ENCODE measurements at regions not wholly inside any gene's neighbourhood (a gene's known extent, or its start where the extent isn't known, plus 50 kb on each side); places are given as distances from the start of the nearest gene placed in this dataset.
"Not testable (repeated sequence)": the region's sequence is repeated elsewhere in the genome, so short reads cannot be mapped to it uniquely, and the experiment has no call there.

DNA sequence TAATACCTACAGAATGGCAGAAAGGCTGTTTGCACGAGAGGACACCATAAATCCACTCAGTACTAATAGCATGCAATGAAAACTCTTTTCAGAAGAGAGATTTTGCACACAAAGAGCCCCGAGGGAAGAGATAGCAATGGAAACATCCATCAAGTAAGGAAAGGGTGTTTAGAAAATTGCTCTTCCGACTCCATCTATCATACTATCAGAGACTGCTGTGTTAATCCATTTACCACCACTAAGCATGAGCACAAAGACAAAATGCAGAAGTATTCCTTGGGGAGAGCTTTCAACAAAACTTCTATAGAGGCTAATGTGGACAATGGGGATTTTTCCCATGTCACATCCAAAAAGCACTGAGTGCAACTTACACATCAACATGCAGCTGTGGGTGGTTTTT is 72.1 kb upstream of the PLAAT1 start:
- TF ChIP-seq, protein P1, sequence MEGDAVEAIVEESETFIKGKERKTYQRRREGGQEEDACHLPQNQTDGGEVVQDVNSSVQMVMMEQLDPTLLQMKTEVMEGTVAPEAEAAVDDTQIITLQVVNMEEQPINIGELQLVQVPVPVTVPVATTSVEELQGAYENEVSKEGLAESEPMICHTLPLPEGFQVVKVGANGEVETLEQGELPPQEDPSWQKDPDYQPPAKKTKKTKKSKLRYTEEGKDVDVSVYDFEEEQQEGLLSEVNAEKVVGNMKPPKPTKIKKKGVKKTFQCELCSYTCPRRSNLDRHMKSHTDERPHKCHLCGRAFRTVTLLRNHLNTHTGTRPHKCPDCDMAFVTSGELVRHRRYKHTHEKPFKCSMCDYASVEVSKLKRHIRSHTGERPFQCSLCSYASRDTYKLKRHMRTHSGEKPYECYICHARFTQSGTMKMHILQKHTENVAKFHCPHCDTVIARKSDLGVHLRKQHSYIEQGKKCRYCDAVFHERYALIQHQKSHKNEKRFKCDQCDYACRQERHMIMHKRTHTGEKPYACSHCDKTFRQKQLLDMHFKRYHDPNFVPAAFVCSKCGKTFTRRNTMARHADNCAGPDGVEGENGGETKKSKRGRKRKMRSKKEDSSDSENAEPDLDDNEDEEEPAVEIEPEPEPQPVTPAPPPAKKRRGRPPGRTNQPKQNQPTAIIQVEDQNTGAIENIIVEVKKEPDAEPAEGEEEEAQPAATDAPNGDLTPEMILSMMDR (IDR thresholded peaks at IDR 0.05; ENCODE audit: low read depth, low read length): no peak
- H3K4me3 ChIP-seq (ENCODE audit: low read depth, low read length): no peak overlapping the region

DNA sequence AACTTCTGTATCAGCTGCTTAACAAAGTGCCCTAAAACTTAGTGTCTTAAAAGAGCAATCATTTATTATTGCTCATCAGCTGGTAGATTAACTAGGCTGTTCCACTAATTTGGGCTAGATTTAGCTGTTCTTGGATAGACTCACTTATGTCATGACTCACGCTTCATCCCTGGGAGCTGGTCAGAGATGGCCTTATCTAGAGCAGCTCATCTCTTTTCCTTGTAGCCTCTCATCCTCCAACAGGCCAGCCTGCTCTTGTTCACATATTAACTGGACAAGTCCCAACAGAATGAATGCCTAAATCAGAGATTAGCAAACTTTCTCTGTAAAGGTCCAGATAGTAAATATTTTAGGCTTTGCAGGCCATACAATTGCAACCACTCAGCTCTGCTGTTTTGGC is 66.9 kb upstream of the PLAAT1 start:
- no peak overlapping the region for H3K4me3 ChIP-seq (ENCODE audit: low read depth, low read length)
- TF ChIP-seq, protein P1 (IDR thresholded peaks at IDR 0.05; ENCODE audit: low read depth, low read length): no peak

DNA sequence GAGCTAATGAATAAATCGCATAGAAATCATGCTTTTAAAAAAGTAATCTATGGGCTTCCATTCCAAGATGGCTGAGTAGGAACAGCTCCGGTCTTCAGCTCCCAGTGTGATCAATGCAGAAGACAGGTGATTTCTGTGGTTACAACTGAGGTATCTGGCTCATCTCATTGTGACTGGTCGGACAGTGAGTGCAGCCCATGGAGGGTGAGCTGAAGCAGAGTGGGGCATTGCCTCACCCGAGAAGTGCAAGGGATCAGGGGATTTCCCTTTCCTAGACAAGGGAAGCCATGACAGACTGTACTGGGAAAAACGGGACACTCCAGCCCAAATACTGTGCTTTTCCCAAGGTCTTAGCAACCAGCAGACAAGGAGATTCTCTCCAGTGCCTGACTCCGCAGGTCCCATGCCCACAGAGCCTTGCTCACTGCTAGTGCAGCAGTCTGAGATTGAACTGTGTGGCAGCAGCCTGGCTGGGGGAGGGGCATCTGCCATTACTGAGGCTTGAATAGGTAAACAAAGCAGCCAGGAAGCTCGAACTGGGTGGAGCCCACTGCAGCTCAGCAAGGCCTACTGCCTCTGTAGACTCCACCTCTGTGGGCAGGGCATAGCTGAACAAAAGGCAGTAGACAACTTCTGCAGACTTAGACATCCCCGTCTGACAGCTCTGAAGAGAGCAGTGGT is 61.5 kb upstream of the PLAAT1 start:
- not testable (repeated sequence) for H3K4me3 ChIP-seq (ENCODE audit: low read depth, low read length)

DNA sequence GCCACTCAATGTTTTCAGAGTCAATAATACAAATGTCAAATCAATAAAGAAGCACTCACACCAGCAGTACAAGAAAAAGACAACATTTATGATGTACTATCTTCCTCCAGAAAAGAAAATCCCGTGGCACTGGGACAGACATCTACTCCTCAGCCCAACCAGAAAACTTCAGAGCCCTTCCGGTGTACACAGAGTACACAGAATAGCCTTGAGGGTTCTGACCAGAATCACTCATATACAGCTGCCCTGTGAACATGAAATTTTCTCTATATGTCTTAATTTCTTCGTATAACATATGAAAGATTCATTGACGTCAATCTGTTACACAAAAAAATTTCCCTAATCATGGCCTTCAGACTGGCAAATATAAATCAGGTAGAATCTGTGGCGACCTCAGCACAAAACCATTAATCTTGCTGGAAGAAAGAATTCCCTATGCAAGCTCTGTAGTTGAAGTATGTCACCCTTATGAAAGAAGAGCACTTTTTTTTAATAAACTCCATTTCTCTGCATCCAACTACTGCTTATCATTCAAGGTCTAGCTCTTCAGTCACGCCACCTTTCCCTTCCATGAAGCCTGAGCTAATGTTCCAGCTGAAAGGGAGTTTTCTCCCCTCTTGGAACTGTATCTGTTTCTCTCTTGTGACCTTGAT is 53.8 kb upstream of the PLAAT1 start:
- no peak overlapping the region for H3K4me3 ChIP-seq (ENCODE audit: low read depth, low read length)
- TF ChIP-seq, protein P1 (IDR thresholded peaks at IDR 0.05; ENCODE audit: low read depth, low read length): no peak

DNA sequence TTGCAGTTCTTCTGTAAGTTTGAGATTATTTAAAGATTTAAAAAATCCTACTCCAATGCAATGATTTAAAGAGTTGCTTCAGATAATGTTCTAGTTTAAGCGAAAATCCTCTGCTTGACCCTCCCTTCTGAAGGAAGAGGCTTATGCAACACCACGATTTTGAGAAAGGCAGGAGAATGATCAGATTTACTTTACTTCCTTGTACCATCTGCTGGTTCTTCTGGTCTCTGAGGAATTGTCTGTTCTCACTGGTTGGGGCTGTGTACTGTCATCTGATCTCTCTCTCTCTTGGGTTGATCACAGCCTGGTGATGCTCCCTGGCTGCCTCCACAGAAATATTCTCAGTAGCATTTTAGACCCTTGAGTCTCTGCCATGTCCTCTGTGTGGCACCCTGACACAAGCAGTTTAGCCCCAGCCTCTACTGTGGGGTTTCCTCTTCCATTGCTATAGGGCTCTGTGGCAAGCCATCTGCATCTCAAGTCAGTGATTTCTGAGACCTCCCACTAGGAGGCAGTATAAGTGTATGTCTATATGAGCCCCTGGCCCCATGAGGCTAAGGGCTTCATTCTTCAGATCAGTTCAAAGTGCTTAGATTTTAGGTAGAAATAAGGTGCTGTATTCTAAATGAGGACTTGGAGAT is 50.8 kb upstream of the PLAAT1 start:
- TF ChIP-seq, protein P1 (IDR thresholded peaks at IDR 0.05; ENCODE audit: low read depth, low read length): no peak
- H3K4me3 ChIP-seq (ENCODE audit: low read depth, low read length): no peak overlapping the region

Data from WI38 (cell line).